WTC11 (cell line): ENCODE measurements at regions not wholly inside any gene's neighbourhood (a gene's known extent, or its start where the extent isn't known, plus 50 kb on each side); places are given as distances from the start of the nearest gene placed in this dataset.

Experiments
- ATAC-seq: fragments of 200-7000 bp; cut with Tn5 transposase; 2 replicates; pipeline ENCODE4 v1.10.0; 2021; ENCODE audit warnings: mild to moderate bottlenecking, moderate library complexity
- CTCF ChIA-PET: fragments of 300-600 bp; sonication (Branson Sonifier 250); formaldehyde crosslinking; loops from one replicate; lab custom pipeline; 2021; ENCODE audit warnings: antibody characterized with exemption; lab: Charles Lee
- POLR2A ChIA-PET: fragments of 350-600 bp; sonication (Branson Sonifier 250); formaldehyde crosslinking; loops from one replicate; lab custom pipeline; 2021; ENCODE audit warnings: antibody characterized with exemption; lab: Charles Lee
- DNase-seq: peaks from one replicate; pipeline ENCODE4 v3.0.0; 2021; ENCODE audit warnings: low spot score
- H3K27ac Mint-ChIP-seq: 2 replicates; pipeline ENCODE4 v1.8.0; 2021; ENCODE audit warnings: mixed read lengths
- H3K27me3 Mint-ChIP-seq: 2 replicates; pipeline ENCODE4 v1.8.0; 2021; ENCODE audit warnings: low read depth, mild to moderate bottlenecking, moderate library complexity, mixed read lengths
- H3K36me3 Mint-ChIP-seq: 2 replicates; pipeline ENCODE4 v1.8.0; 2021; ENCODE audit warnings: mixed read lengths
- H3K4me1 Mint-ChIP-seq: 2 replicates; pipeline ENCODE4 v1.8.0; 2022; ENCODE audit warnings: mixed read lengths
- H3K4me3 Mint-ChIP-seq: 2 replicates; pipeline ENCODE4 v1.8.0; 2021; ENCODE audit warnings: mild to moderate bottlenecking, moderate library complexity, mixed read lengths
- H3K9me3 Mint-ChIP-seq: 2 replicates; pipeline ENCODE4 v1.8.0; 2021; ENCODE audit warnings: mixed read lengths
- CDX4 ChIP-seq: fragments of 250-450 bp; sonication (Bioruptor Pico); IDR thresholded peaks from 2 replicates; pipeline ENCODE4 v1.9.0; 2021; ENCODE audit warnings: moderate library complexity, mild to moderate bottlenecking, inconsistent platforms, borderline replicate concordance
- ETV6 ChIP-seq: sonication (generic); formaldehyde crosslinking; IDR thresholded peaks from 2 replicates; pipeline ENCODE4 v1.8.1; 2022; ENCODE audit warnings: mild to moderate bottlenecking, missing genetic modification reagents
- FOXK1 ChIP-seq: sonication (generic); formaldehyde crosslinking; IDR thresholded peaks from 2 replicates; pipeline ENCODE4 v1.8.0; 2022; ENCODE audit warnings: mild to moderate bottlenecking, moderate library complexity, missing genetic modification reagents
- FOXP4 ChIP-seq: sonication (generic); formaldehyde crosslinking; IDR thresholded peaks from 2 replicates; pipeline ENCODE4 v1.8.0; 2022; ENCODE audit warnings: mild to moderate bottlenecking, missing genetic modification reagents
- GRHL2 ChIP-seq: fragments of 250-450 bp; sonication (Bioruptor Pico); IDR thresholded peaks from 2 replicates; pipeline ENCODE4 v1.8.0; 2022; ENCODE audit warnings: mild to moderate bottlenecking, moderate library complexity; ENCODE audit not compliant: insufficient replicate concordance, severe bottlenecking
- HMGA2 ChIP-seq: fragments of 250-450 bp; sonication (Bioruptor Pico); IDR thresholded peaks from 2 replicates; pipeline ENCODE4 v1.4.0; 2021; ENCODE audit warnings: mild to moderate bottlenecking, moderate library complexity
- IRF1 ChIP-seq: sonication (generic); formaldehyde crosslinking; IDR thresholded peaks from 2 replicates; pipeline ENCODE4 v1.8.0; 2023; ENCODE audit warnings: missing genetic modification reagents
- NFYB ChIP-seq: sonication (generic); formaldehyde crosslinking; conservative IDR thresholded peaks from 2 replicates; pipeline ENCODE4 v1.8.0; 2022; ENCODE audit warnings: low read depth, missing genetic modification reagents
- SMAD4 ChIP-seq: sonication (generic); formaldehyde crosslinking; IDR thresholded peaks from 2 replicates; pipeline ENCODE4 v1.8.0; 2022; ENCODE audit warnings: mild to moderate bottlenecking, missing genetic modification reagents
- STAT6 ChIP-seq: sonication (generic); formaldehyde crosslinking; conservative IDR thresholded peaks from 2 replicates; pipeline ENCODE4 v1.8.1; 2023; ENCODE audit warnings: mild to moderate bottlenecking, low read depth, missing genetic modification reagents, moderate library complexity
- ZMAT4 ChIP-seq: fragments of 250-450 bp; sonication (Bioruptor Pico); IDR thresholded peaks from 2 replicates; pipeline ENCODE4 v1.9.0; 2021; ENCODE audit warnings: mild to moderate bottlenecking
- ZNF219 ChIP-seq: sonication (generic); formaldehyde crosslinking; IDR thresholded peaks from 2 replicates; pipeline ENCODE4 v1.8.0; 2023; ENCODE audit warnings: missing genetic modification reagents, mild to moderate bottlenecking, borderline replicate concordance
- ZNF416 ChIP-seq: fragments of 250-450 bp; sonication (Bioruptor Pico); IDR thresholded peaks from 2 replicates; pipeline ENCODE4 v1.9.0; 2021; ENCODE audit warnings: mild to moderate bottlenecking, inconsistent platforms
- ZNF423 ChIP-seq: fragments of 250-450 bp; sonication (Bioruptor Pico); IDR thresholded peaks from 2 replicates; pipeline ENCODE4 v2.1.2; 2022; ENCODE audit warnings: mild to moderate bottlenecking, moderate library complexity
- ZNF512 ChIP-seq: sonication (generic); formaldehyde crosslinking; IDR thresholded peaks from 2 replicates; pipeline ENCODE4 v1.8.1; 2022; ENCODE audit warnings: missing genetic modification reagents, borderline replicate concordance
- ZNF532 ChIP-seq: fragments of 250-450 bp; sonication (Bioruptor Pico); IDR thresholded peaks from 2 replicates; pipeline ENCODE4 v1.9.0; 2021; ENCODE audit warnings: mild to moderate bottlenecking, borderline replicate concordance
- ZSCAN18 ChIP-seq: fragments of 250-450 bp; sonication (Bioruptor Pico); IDR thresholded peaks from 2 replicates; pipeline ENCODE4 v2.1.2; 2022; ENCODE audit warnings: mild to moderate bottlenecking, moderate library complexity

GRCh38 chr3:124478830-124479229, 251.4 kb upstream of the UMPS start:
- TF ChIP-seq HMGA2 (CRISPR knock-in tag) (no peak), CDX4 (CRISPR knock-in tag) (no peak), ZNF416 (CRISPR knock-in tag) (no peak), FOXP4 (CRISPR knock-in tag) (no peak), ETV6 (CRISPR knock-in tag) (no peak), FOXK1 (no peak), ZMAT4 (no peak), ZSCAN18 (CRISPR knock-in tag) (no peak), NFYB (CRISPR knock-in tag) (no peak), ZNF512 (CRISPR knock-in tag) (no peak), ZNF219 (CRISPR knock-in tag) (no peak), IRF1 (CRISPR knock-in tag) (no peak), ZNF532 (no peak), ZNF423 (CRISPR knock-in tag) (no peak), STAT6 (CRISPR knock-in tag) (no peak), SMAD4 (CRISPR knock-in tag) (no peak), GRHL2 (CRISPR knock-in tag) (no peak)
- no peaks in the 10 kb centered on the region; the same call in 1 of the 2 replicates for H3K27me3 Mint-ChIP-seq
- no peaks in the 10 kb centered on the region for H3K36me3 Mint-ChIP-seq
- H3K4me1 Mint-ChIP-seq, result no peaks in the 10 kb centered on the region
- ChIA-PET POLR2A (no interaction called here), CTCF (interaction anchor here (1.3 kb wide), 1 partner anchor 71 kb away, joined by 3 read pairs; no protein-coding TSS in a partner anchor)
- no peak for DNase-seq
- no peak overlapping the region for H3K4me3 Mint-ChIP-seq
- no peak for ATAC-seq
- H3K27ac Mint-ChIP-seq, result no peak overlapping the region
- no peaks in the 10 kb centered on the region for H3K9me3 Mint-ChIP-seq
